ENCODE measurements at regions not wholly inside any gene's neighbourhood (a gene's known extent, or its start where the extent isn't known, plus 50 kb on each side); places are given as distances from the start of the nearest gene placed in this dataset.

DNA sequence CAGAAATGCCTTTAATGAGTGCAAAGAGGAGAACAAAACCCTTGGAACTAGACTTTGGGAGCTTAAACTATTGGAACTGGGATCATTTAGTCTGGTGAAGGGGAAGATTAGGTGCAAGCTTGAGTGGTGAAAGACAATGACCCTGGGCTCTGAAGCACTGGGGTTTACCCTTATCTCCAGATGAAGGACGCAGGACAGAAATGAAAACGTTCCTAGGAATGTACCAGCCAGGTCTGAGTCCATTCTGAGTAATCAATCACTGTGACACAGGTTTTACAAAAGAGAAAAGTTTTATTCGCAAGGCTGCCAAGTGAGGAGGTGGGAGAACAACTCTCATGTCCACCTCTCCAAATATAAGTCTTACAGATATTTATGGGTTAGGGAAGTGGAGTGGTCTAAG lies 249.1 kb downstream of the LRIG3 start:
- no peak for TF ChIP-seq CTCF (IDR thresholded peaks at IDR 0.05; ENCODE audit: insufficient read depth, low read length, poor library complexity, severe bottlenecking)
- TF ChIP-seq EZH2phosphoT487 (conservative IDR thresholded peaks at IDR 0.05; ENCODE audit: low read length) = no peak
